ENCODE measurements at regions not wholly inside any gene's neighbourhood (a gene's known extent, or its start where the extent isn't known, plus 50 kb on each side); places are given as distances from the start of the nearest gene placed in this dataset.

DNA sequence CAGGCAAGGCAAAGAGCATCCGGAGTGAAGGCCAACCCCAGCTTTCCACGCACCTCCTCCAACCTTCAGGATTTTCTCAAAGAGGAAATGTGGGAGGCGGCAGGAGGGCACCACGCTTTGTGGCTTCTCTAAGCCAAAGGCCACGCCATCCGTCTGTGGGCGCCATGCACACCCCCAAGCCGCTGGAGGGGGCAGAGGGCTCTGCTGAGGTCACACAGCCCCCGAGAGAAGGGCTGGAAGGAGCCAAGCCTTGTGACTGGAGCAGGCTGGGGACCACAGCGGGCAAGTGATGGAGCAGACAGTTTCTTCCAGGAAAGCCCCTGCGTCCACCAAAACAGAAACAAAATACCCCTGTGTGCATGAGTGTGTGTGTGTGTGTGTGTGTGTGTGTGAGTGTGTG lies 527.4 kb downstream of the BRD1 start:
- Histone ChIP-seq H3K4me2 (ENCODE audit: low read length) (no peak overlapping the region), H3K4me3 (replicated peaks in 1 of 2; ENCODE audit: low read depth in 1 of 2, low read length in 2 of 2) (no peak overlapping the region), H4K20me1 (ENCODE audit: insufficient read depth) (no peaks in the 10 kb centered on the region), H3K79me2 (ENCODE audit: insufficient read depth, low read length) (no peaks in the 10 kb centered on the region), H3K27me3 (ENCODE audit: insufficient read depth, low read length) (no peaks in the 10 kb centered on the region), H3K9ac (ENCODE audit: low read length) (no peak overlapping the region), H3K27ac (ENCODE audit: low read depth, low read length) (no peak overlapping the region), H3K4me1 (ENCODE audit: control insufficient read depth in 1 of 2, insufficient read depth in 2 of 2, low read length in 2 of 2) (peaks cover 0 to 7% of the 10 kb centered on the region in 2 experiments; a peak in 1 of 4 replicates), H3K36me3 (ENCODE audit: control insufficient read depth in 1 of 2, insufficient read depth in 2 of 2, low read length in 2 of 2) (no peaks in the 10 kb centered on the region), H3K9me2 (ENCODE audit: insufficient read depth) (no peaks in the 10 kb centered on the region), H3K9me3 (ENCODE audit: control insufficient read depth in 1 of 2, insufficient read depth in 1 of 2, low read depth in 1 of 2, low read length in 2 of 2) (no peaks in the 10 kb centered on the region), H2AFZ (ENCODE audit: low read depth, low read length, poor library complexity, severe bottlenecking) (no peak overlapping the region)
- POLR2A ChIA-PET = no interaction called here
- intact Hi-C loops (cut with micrococcal nuclease) = no loop called here
- ATAC-seq (no peak), DNase-seq (ENCODE audit: low read depth, low spot score) (no peak)
- no TSS peak for BruUV-seq (replicated peaks)
- RAD21 ChIA-PET (ENCODE audit: low non-redundant PET in 1 of 2, low total read pairs in 2 of 2, uncharacterized antibody in 2 of 2, unreplicated experiment in 2 of 2) = no interaction called here
- TF ChIP-seq CBX3 (IDR thresholded peaks at IDR 0.05; ENCODE audit: low read depth) (no peak), EGR1 (IDR thresholded peaks at IDR 0.05; ENCODE audit: low read depth) (no peak), EZH2 (IDR thresholded peaks at IDR 0.05) (no peak), TCF7L2 (IDR thresholded peaks at IDR 0.05; ENCODE audit: borderline replicate concordance, extremely low read depth, insufficient read depth, insufficient read length) (no peak), SRF (IDR thresholded peaks at IDR 0.05; ENCODE audit: low read depth) (no peak), CEBPB (IDR thresholded peaks at IDR 0.05; ENCODE audit: low read depth) (no peak), ZNF274 (IDR thresholded peaks at IDR 0.05; ENCODE audit: low read depth, low read length) (no peak), EZH2phosphoT487 (IDR thresholded peaks at IDR 0.05; ENCODE audit: borderline replicate concordance) (no peak), YY1 (IDR thresholded peaks at IDR 0.05; ENCODE audit: extremely low read depth, insufficient replicate concordance, low read depth, low read length) (no peak), ZFX (IDR thresholded peaks at IDR 0.05) (no peak), POLR2AphosphoS5 (IDR thresholded peaks at IDR 0.05; ENCODE audit: low read depth, low read length) (no peak), SP1 (IDR thresholded peaks at IDR 0.05; ENCODE audit: low read depth) (no peak)
- TF ChIP-seq, protein P1, sequence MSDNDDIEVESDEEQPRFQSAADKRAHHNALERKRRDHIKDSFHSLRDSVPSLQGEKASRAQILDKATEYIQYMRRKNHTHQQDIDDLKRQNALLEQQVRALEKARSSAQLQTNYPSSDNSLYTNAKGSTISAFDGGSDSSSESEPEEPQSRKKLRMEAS (IDR thresholded peaks at IDR 0.05) = no peak
- TF ChIP-seq, protein P2, sequence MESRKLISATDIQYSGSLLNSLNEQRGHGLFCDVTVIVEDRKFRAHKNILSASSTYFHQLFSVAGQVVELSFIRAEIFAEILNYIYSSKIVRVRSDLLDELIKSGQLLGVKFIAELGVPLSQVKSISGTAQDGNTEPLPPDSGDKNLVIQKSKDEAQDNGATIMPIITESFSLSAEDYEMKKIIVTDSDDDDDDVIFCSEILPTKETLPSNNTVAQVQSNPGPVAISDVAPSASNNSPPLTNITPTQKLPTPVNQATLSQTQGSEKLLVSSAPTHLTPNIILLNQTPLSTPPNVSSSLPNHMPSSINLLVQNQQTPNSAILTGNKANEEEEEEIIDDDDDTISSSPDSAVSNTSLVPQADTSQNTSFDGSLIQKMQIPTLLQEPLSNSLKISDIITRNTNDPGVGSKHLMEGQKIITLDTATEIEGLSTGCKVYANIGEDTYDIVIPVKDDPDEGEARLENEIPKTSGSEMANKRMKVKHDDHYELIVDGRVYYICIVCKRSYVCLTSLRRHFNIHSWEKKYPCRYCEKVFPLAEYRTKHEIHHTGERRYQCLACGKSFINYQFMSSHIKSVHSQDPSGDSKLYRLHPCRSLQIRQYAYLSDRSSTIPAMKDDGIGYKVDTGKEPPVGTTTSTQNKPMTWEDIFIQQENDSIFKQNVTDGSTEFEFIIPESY (IDR thresholded peaks at IDR 0.05; ENCODE audit: extremely low read depth, insufficient replicate concordance, low read length) = no peak
- TF ChIP-seq, protein P3, sequence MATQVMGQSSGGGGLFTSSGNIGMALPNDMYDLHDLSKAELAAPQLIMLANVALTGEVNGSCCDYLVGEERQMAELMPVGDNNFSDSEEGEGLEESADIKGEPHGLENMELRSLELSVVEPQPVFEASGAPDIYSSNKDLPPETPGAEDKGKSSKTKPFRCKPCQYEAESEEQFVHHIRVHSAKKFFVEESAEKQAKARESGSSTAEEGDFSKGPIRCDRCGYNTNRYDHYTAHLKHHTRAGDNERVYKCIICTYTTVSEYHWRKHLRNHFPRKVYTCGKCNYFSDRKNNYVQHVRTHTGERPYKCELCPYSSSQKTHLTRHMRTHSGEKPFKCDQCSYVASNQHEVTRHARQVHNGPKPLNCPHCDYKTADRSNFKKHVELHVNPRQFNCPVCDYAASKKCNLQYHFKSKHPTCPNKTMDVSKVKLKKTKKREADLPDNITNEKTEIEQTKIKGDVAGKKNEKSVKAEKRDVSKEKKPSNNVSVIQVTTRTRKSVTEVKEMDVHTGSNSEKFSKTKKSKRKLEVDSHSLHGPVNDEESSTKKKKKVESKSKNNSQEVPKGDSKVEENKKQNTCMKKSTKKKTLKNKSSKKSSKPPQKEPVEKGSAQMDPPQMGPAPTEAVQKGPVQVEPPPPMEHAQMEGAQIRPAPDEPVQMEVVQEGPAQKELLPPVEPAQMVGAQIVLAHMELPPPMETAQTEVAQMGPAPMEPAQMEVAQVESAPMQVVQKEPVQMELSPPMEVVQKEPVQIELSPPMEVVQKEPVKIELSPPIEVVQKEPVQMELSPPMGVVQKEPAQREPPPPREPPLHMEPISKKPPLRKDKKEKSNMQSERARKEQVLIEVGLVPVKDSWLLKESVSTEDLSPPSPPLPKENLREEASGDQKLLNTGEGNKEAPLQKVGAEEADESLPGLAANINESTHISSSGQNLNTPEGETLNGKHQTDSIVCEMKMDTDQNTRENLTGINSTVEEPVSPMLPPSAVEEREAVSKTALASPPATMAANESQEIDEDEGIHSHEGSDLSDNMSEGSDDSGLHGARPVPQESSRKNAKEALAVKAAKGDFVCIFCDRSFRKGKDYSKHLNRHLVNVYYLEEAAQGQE (IDR thresholded peaks at IDR 0.05; ENCODE audit: low read depth) = no peak
- TF ChIP-seq, protein P4, sequence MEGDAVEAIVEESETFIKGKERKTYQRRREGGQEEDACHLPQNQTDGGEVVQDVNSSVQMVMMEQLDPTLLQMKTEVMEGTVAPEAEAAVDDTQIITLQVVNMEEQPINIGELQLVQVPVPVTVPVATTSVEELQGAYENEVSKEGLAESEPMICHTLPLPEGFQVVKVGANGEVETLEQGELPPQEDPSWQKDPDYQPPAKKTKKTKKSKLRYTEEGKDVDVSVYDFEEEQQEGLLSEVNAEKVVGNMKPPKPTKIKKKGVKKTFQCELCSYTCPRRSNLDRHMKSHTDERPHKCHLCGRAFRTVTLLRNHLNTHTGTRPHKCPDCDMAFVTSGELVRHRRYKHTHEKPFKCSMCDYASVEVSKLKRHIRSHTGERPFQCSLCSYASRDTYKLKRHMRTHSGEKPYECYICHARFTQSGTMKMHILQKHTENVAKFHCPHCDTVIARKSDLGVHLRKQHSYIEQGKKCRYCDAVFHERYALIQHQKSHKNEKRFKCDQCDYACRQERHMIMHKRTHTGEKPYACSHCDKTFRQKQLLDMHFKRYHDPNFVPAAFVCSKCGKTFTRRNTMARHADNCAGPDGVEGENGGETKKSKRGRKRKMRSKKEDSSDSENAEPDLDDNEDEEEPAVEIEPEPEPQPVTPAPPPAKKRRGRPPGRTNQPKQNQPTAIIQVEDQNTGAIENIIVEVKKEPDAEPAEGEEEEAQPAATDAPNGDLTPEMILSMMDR (IDR thresholded peaks at IDR 0.05 in 2 of 3, conservative IDR thresholded peaks at IDR 0.05 in 1 of 3; ENCODE audit: borderline replicate concordance in 1 of 3, insufficient read depth in 1 of 3, low read depth in 2 of 3, low read length in 2 of 3) = no peak
- TF ChIP-seq, protein P5, sequence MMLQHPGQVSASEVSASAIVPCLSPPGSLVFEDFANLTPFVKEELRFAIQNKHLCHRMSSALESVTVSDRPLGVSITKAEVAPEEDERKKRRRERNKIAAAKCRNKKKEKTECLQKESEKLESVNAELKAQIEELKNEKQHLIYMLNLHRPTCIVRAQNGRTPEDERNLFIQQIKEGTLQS (IDR thresholded peaks at IDR 0.05) = no peak
- CTCF ChIA-PET = no interaction called here
